ENCODE measurements at regions not wholly inside any gene's neighbourhood (a gene's known extent, or its start where the extent isn't known, plus 50 kb on each side); places are given as distances from the start of the nearest gene placed in this dataset.

DNA sequence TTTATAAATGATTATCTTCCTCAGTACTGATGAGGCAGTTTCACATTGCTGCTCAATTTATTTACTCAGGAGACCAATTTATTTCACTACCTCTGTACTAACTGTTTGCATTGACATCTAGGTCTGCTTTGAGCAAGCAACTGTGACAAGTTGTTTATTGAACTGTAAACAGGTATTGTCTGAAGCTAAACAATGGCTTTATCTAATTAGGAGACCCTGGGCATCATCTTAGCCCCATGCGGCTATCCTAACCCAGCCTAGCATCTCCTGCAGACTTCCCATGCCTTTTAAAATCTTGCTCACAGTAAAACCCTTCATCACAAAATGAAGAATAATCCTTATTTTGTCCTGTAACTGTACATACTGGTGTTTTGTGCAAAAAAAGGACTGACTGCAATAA is 348.2 kb downstream of the RWDD3 start:
- Histone ChIP-seq H3K27me3 (no peaks in the 10 kb centered on the region), H3K9me3 (no peaks in the 10 kb centered on the region), H3K4me1 (no peaks in the 10 kb centered on the region), H3K4me3 (no peak overlapping the region), H3K36me3 (no peaks in the 10 kb centered on the region), H3K27ac (replicated peaks in 1 of 4) (no peak overlapping the region)
- 79% methylated on average over 1 of the region's 1 CpG for WGBS
- intact Hi-C loops (cut with DNase I) = no loop called here
- no peak for DNase-seq (ENCODE audit: extremely low spot score)
- TF ChIP-seq POLR2A (IDR thresholded peaks at IDR 0.05; ENCODE audit: low read depth) (no peak), EP300 (IDR thresholded peaks at IDR 0.05) (no peak), POLR2AphosphoS5 (IDR thresholded peaks at IDR 0.05) (no peak)
- TF ChIP-seq, protein P1, sequence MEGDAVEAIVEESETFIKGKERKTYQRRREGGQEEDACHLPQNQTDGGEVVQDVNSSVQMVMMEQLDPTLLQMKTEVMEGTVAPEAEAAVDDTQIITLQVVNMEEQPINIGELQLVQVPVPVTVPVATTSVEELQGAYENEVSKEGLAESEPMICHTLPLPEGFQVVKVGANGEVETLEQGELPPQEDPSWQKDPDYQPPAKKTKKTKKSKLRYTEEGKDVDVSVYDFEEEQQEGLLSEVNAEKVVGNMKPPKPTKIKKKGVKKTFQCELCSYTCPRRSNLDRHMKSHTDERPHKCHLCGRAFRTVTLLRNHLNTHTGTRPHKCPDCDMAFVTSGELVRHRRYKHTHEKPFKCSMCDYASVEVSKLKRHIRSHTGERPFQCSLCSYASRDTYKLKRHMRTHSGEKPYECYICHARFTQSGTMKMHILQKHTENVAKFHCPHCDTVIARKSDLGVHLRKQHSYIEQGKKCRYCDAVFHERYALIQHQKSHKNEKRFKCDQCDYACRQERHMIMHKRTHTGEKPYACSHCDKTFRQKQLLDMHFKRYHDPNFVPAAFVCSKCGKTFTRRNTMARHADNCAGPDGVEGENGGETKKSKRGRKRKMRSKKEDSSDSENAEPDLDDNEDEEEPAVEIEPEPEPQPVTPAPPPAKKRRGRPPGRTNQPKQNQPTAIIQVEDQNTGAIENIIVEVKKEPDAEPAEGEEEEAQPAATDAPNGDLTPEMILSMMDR (IDR thresholded peaks at IDR 0.05) = no peak

DNA sequence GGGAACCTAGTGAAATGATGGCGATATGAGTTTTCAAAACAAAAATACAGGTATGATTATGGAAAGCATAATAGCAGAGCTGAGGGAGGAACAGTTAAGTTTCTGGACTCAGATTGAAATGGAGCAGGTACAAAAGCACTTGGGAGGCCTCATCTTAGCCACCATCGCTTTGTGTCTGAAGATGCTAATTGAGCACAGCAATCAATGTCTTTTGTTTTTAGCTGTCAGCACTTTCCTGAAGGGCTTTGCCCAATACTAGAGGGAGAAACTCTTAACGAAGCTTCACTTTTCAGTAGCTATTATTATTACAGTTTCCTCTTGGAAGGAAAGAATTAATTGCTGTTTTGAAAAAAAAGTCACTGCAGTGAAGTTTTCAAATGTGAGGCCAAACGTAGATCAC is 348.7 kb downstream of the RWDD3 start:
- no peak overlapping the region for H3K27ac ChIP-seq (replicated peaks in 1 of 4)
- WGBS = 74% methylated on average over 4 of the region's 4 CpGs
- no peaks in the 10 kb centered on the region for H3K9me3 ChIP-seq
- H3K4me3 ChIP-seq = no peak overlapping the region
- DNase-seq (ENCODE audit: extremely low spot score) = no peak
- intact Hi-C loops (cut with DNase I) = no loop called here
- no peaks in the 10 kb centered on the region for H3K36me3 ChIP-seq
- no peak for TF ChIP-seq POLR2AphosphoS5 (IDR thresholded peaks at IDR 0.05)
- no peak for TF ChIP-seq POLR2A (IDR thresholded peaks at IDR 0.05; ENCODE audit: low read depth)
- TF ChIP-seq, protein P1 (IDR thresholded peaks at IDR 0.05) = no peak
- no peak for TF ChIP-seq EP300 (IDR thresholded peaks at IDR 0.05)
- no peaks in the 10 kb centered on the region for H3K27me3 ChIP-seq
- no peaks in the 10 kb centered on the region for H3K4me1 ChIP-seq

DNA sequence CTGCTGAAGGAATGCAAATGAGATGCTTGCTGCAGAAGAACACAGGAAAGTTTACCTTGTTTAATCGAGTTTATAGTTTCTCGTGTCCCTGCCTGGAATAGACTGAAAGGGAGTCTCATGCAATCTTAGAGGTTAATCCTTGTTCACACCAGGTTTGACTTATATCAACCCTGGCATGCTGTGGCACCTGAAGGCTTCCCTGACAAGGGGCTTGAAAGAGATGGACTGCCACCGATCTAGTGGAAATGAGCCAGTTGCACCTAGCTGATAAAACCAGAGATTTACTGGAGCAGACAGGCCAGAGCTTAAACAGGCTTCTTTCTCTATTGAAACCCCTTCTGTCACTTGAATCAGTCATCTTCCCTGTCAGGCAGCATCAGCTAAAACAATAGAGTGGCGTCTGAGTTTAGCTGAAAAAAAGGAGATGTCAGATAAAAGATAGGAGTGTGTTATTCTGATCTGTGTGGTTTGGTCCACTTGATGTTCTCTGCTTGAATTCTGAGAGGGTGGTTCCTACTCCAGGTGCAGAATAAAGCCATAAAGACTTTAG is 349.7 kb downstream of the RWDD3 start:
- Histone ChIP-seq H3K27ac (replicated peaks in 1 of 4) (no peak overlapping the region), H3K4me1 (no peaks in the 10 kb centered on the region), H3K4me3 (no peak overlapping the region), H3K27me3 (no peaks in the 10 kb centered on the region), H3K9me3 (peaks cover 0 to 4% (median 0%) of the 10 kb centered on the region in 4 donors), H3K36me3 (no peaks in the 10 kb centered on the region)
- intact Hi-C loops (cut with DNase I) = no loop called here
- DNase-seq (ENCODE audit: extremely low spot score) = no peak
- TF ChIP-seq POLR2A (IDR thresholded peaks at IDR 0.05; ENCODE audit: low read depth) = no peak
- TF ChIP-seq POLR2AphosphoS5 (IDR thresholded peaks at IDR 0.05) = no peak
- TF ChIP-seq, protein P1 (IDR thresholded peaks at IDR 0.05) = no peak
- no peak for TF ChIP-seq EP300 (IDR thresholded peaks at IDR 0.05)
- WGBS = 74% methylated on average over 4 of the region's 4 CpGs

DNA sequence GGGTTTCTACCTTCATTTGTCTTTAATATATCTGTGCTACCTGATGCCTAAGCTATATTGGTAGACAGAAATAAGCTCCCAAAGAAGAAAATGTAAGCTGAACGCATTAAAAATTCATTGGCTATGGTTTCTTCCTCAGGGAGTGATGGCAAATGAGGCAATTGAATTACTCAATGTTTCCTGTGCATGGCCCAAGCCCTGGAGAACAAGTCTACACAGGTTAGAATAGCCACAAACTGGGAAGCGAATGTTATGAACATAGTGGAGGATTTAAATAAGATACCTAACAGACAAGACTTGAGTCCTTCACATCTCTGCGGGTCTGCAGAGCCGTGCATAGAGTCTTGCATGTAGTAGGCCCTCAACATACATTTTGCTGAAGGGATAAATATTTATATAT is 350.3 kb downstream of the RWDD3 start:
- no peak overlapping the region for H3K27ac ChIP-seq (replicated peaks in 1 of 4)
- no peak overlapping the region for H3K4me3 ChIP-seq
- 91% methylated on average over 4 of the region's 4 CpGs for WGBS
- no peaks in the 10 kb centered on the region for H3K4me1 ChIP-seq
- no peaks in the 10 kb centered on the region for H3K27me3 ChIP-seq
- intact Hi-C loops (cut with DNase I) = no loop called here
- peaks cover 0 to 4% (median 0%) of the 10 kb centered on the region in 4 donors for H3K9me3 ChIP-seq
- TF ChIP-seq, protein P1 (IDR thresholded peaks at IDR 0.05) = no peak
- no peak for TF ChIP-seq POLR2A (IDR thresholded peaks at IDR 0.05; ENCODE audit: low read depth)
- TF ChIP-seq EP300 (IDR thresholded peaks at IDR 0.05) = no peak
- no peak for TF ChIP-seq POLR2AphosphoS5 (IDR thresholded peaks at IDR 0.05)
- no peaks in the 10 kb centered on the region for H3K36me3 ChIP-seq
- no peak for DNase-seq (ENCODE audit: extremely low spot score)

DNA sequence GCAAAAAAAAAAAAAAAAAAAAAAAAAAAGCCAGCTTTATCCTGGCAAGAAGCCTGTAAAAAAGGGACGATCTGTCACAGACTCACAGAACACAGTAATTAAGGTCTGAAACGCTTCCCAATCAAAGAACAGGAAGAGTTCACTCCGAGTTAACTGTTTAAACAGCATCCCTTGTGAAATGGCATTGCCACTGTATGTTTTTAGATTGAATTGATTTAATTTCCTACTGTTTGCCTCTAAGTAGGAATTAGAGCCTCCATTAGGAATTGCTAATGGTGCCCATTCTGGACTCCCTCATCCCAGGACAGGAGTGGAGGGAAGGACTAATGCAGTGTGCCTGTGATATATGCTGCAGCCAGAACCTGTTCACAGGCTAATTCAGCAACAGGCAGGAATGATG is 370.8 kb downstream of the RWDD3 start:
- TF ChIP-seq POLR2A (IDR thresholded peaks at IDR 0.05; ENCODE audit: low read depth) (no peak), POLR2AphosphoS5 (IDR thresholded peaks at IDR 0.05) (no peak), EP300 (IDR thresholded peaks at IDR 0.05) (no peak)
- TF ChIP-seq, protein P1 (IDR thresholded peaks at IDR 0.05) = no peak
- peaks cover 0 to 6% (median 0%) of the 10 kb centered on the region in 4 donors for H3K4me1 ChIP-seq
- H3K27ac ChIP-seq (replicated peaks in 1 of 4) = no peak overlapping the region
- intact Hi-C loops (cut with DNase I) = no loop called here
- H3K9me3 ChIP-seq = peaks cover 0 to 10% (median 4%) of the 10 kb centered on the region in 4 donors
- no peaks in the 10 kb centered on the region for H3K27me3 ChIP-seq
- H3K4me3 ChIP-seq = no peak overlapping the region
- DNase-seq (ENCODE audit: extremely low spot score) = no peak
- H3K36me3 ChIP-seq = no peaks in the 10 kb centered on the region
- WGBS = 21% methylated on average over 3 of the region's 3 CpGs
